ENCODE measurements at regions not wholly inside any gene's neighbourhood (a gene's known extent, or its start where the extent isn't known, plus 50 kb on each side); places are given as distances from the start of the nearest gene placed in this dataset.

- H3K4me1 ChIP-seq (ENCODE audit: low read length): no peaks in the 10 kb centered on the region
- no peak overlapping the region for H3K27ac ChIP-seq (ENCODE audit: low read length)
- no peak overlapping the region for H3K4me3 ChIP-seq (ENCODE audit: low read length)
- H3K27me3 ChIP-seq (ENCODE audit: low read length): no peaks in the 10 kb centered on the region
- no peak overlapping the region for H2AFZ ChIP-seq (ENCODE audit: low read length)
- H3K79me2 ChIP-seq (ENCODE audit: low read length): no peaks in the 10 kb centered on the region
- H3K36me3 ChIP-seq (ENCODE audit: insufficient read depth, low read length): no peaks in the 10 kb centered on the region
- no peaks in the 10 kb centered on the region for H3K9me3 ChIP-seq (ENCODE audit: low read length)
- H3K9ac ChIP-seq (ENCODE audit: low read length): no peak overlapping the region
- H3K4me2 ChIP-seq (ENCODE audit: low read depth, low read length, poor library complexity, severe bottlenecking): no peak overlapping the region
- no peak for DNase-seq
- H3K9me2 ChIP-seq (replicated peaks; ENCODE audit: insufficient read depth, low read length): no peaks in the 10 kb centered on the region
- no peaks in the 10 kb centered on the region for H4K20me1 ChIP-seq (ENCODE audit: insufficient read depth, low read depth, low read length)
Observed at GRCh38 chr21:15564907-15565306, 164.9 kb upstream of the USP25 start.

- H3K4me1 ChIP-seq (ENCODE audit: low read length): no peaks in the 10 kb centered on the region
- DNase-seq: no peak
- no peaks in the 10 kb centered on the region for H3K27me3 ChIP-seq (ENCODE audit: low read length)
- H3K36me3 ChIP-seq (ENCODE audit: insufficient read depth, low read length): no peaks in the 10 kb centered on the region
- H3K79me2 ChIP-seq (ENCODE audit: low read length): no peaks in the 10 kb centered on the region
- no peak overlapping the region for H3K4me2 ChIP-seq (ENCODE audit: low read depth, low read length, poor library complexity, severe bottlenecking)
- no peaks in the 10 kb centered on the region for H3K9me3 ChIP-seq (ENCODE audit: low read length)
- no peaks in the 10 kb centered on the region for H3K9me2 ChIP-seq (replicated peaks; ENCODE audit: insufficient read depth, low read length)
- no peak overlapping the region for H2AFZ ChIP-seq (ENCODE audit: low read length)
- no peak overlapping the region for H3K9ac ChIP-seq (ENCODE audit: low read length)
- H3K4me3 ChIP-seq (ENCODE audit: low read length): no peak overlapping the region
- H3K27ac ChIP-seq (ENCODE audit: low read length): no peak overlapping the region
- H4K20me1 ChIP-seq (ENCODE audit: insufficient read depth, low read depth, low read length): no peaks in the 10 kb centered on the region
Observed at GRCh38 chr21:15566703-15567102, 163.1 kb upstream of the USP25 start.

- H3K36me3 ChIP-seq (ENCODE audit: insufficient read depth, low read length): no peaks in the 10 kb centered on the region
- no peaks in the 10 kb centered on the region for H3K79me2 ChIP-seq (ENCODE audit: low read length)
- H3K27me3 ChIP-seq (ENCODE audit: low read length): no peaks in the 10 kb centered on the region
- no peaks in the 10 kb centered on the region for H3K9me3 ChIP-seq (ENCODE audit: low read length)
- no peaks in the 10 kb centered on the region for H4K20me1 ChIP-seq (ENCODE audit: insufficient read depth, low read depth, low read length)
- no peak overlapping the region for H3K9ac ChIP-seq (ENCODE audit: low read length)
- no peaks in the 10 kb centered on the region for H3K9me2 ChIP-seq (replicated peaks; ENCODE audit: insufficient read depth, low read length)
- H3K4me3 ChIP-seq (ENCODE audit: low read length): no peak overlapping the region
- no peak for DNase-seq
- H3K27ac ChIP-seq (ENCODE audit: low read length): no peak overlapping the region
- H3K4me2 ChIP-seq (ENCODE audit: low read depth, low read length, poor library complexity, severe bottlenecking): no peak overlapping the region
- no peaks in the 10 kb centered on the region for H3K4me1 ChIP-seq (ENCODE audit: low read length)
- no peak overlapping the region for H2AFZ ChIP-seq (ENCODE audit: low read length)
Observed at GRCh38 chr21:15567191-15567590, 162.6 kb upstream of the USP25 start.

GRCh38 chr21:15568516-15568915 lies 161.3 kb upstream of the USP25 start:
- H3K4me1 ChIP-seq (ENCODE audit: low read length): no peaks in the 10 kb centered on the region
- H3K36me3 ChIP-seq (ENCODE audit: insufficient read depth, low read length): no peaks in the 10 kb centered on the region
- H3K27me3 ChIP-seq (ENCODE audit: low read length): no peaks in the 10 kb centered on the region
- H2AFZ ChIP-seq (ENCODE audit: low read length): no peak overlapping the region
- H3K4me2 ChIP-seq (ENCODE audit: low read depth, low read length, poor library complexity, severe bottlenecking): no peak overlapping the region
- no peak overlapping the region for H3K27ac ChIP-seq (ENCODE audit: low read length)
- H3K79me2 ChIP-seq (ENCODE audit: low read length): no peaks in the 10 kb centered on the region
- H3K9ac ChIP-seq (ENCODE audit: low read length): no peak overlapping the region
- H3K4me3 ChIP-seq (ENCODE audit: low read length): no peak overlapping the region
- no peak for DNase-seq
- H3K9me3 ChIP-seq (ENCODE audit: low read length): no peaks in the 10 kb centered on the region
- H3K9me2 ChIP-seq (replicated peaks; ENCODE audit: insufficient read depth, low read length): no peaks in the 10 kb centered on the region
- no peaks in the 10 kb centered on the region for H4K20me1 ChIP-seq (ENCODE audit: insufficient read depth, low read depth, low read length)

GRCh38 chr21:15586752-15587427 lies 142.9 kb upstream of the USP25 start:
- Histone ChIP-seq H3K27ac (ENCODE audit: low read length) (no peak overlapping the region), H3K79me2 (ENCODE audit: low read length) (no peaks in the 10 kb centered on the region), H3K4me2 (ENCODE audit: low read depth, low read length, poor library complexity, severe bottlenecking) (no peak overlapping the region), H3K9ac (ENCODE audit: low read length) (no peak overlapping the region), H3K9me2 (replicated peaks; ENCODE audit: insufficient read depth, low read length) (no peaks in the 10 kb centered on the region), H3K36me3 (ENCODE audit: insufficient read depth, low read length) (no peaks in the 10 kb centered on the region), H2AFZ (ENCODE audit: low read length) (no peak overlapping the region), H3K27me3 (ENCODE audit: low read length) (no peaks in the 10 kb centered on the region), H3K9me3 (ENCODE audit: low read length) (no peaks in the 10 kb centered on the region), H3K4me3 (ENCODE audit: low read length) (no peak overlapping the region), H4K20me1 (ENCODE audit: insufficient read depth, low read depth, low read length) (no peaks in the 10 kb centered on the region), H3K4me1 (ENCODE audit: low read length) (no peaks in the 10 kb centered on the region)
- DNase-seq: no peak

- Histone ChIP-seq H2AFZ (ENCODE audit: low read length) (no peak overlapping the region), H3K27me3 (ENCODE audit: low read length) (no peaks in the 10 kb centered on the region), H3K9me3 (ENCODE audit: low read length) (no peaks in the 10 kb centered on the region), H3K36me3 (ENCODE audit: insufficient read depth, low read length) (no peaks in the 10 kb centered on the region), H3K4me2 (ENCODE audit: low read depth, low read length, poor library complexity, severe bottlenecking) (no peak overlapping the region), H3K79me2 (ENCODE audit: low read length) (no peaks in the 10 kb centered on the region), H3K27ac (ENCODE audit: low read length) (no peak overlapping the region), H3K9ac (ENCODE audit: low read length) (no peak overlapping the region), H3K9me2 (replicated peaks; ENCODE audit: insufficient read depth, low read length) (no peaks in the 10 kb centered on the region), H3K4me3 (ENCODE audit: low read length) (no peak overlapping the region), H4K20me1 (ENCODE audit: insufficient read depth, low read depth, low read length) (no peaks in the 10 kb centered on the region), H3K4me1 (ENCODE audit: low read length) (no peaks in the 10 kb centered on the region)
- peak; percentile 75 for DNase-seq
Observed at GRCh38 chr21:15592271-15592860, 137.4 kb upstream of the USP25 start.

- H3K9ac ChIP-seq (ENCODE audit: low read length): no peak overlapping the region
- H3K27me3 ChIP-seq (ENCODE audit: low read length): no peaks in the 10 kb centered on the region
- no peaks in the 10 kb centered on the region for H3K9me2 ChIP-seq (replicated peaks; ENCODE audit: insufficient read depth, low read length)
- H3K4me3 ChIP-seq (ENCODE audit: low read length): no peak overlapping the region
- no peaks in the 10 kb centered on the region for H3K79me2 ChIP-seq (ENCODE audit: low read length)
- DNase-seq: no peak
- H3K27ac ChIP-seq (ENCODE audit: low read length): no peak overlapping the region
- no peaks in the 10 kb centered on the region for H3K4me1 ChIP-seq (ENCODE audit: low read length)
- H3K4me2 ChIP-seq (ENCODE audit: low read depth, low read length, poor library complexity, severe bottlenecking): no peak overlapping the region
- no peaks in the 10 kb centered on the region for H3K9me3 ChIP-seq (ENCODE audit: low read length)
- H2AFZ ChIP-seq (ENCODE audit: low read length): no peak overlapping the region
- no peaks in the 10 kb centered on the region for H3K36me3 ChIP-seq (ENCODE audit: insufficient read depth, low read length)
- no peaks in the 10 kb centered on the region for H4K20me1 ChIP-seq (ENCODE audit: insufficient read depth, low read depth, low read length)
Observed at GRCh38 chr21:15592957-15593356, 136.8 kb upstream of the USP25 start.

- Histone ChIP-seq H3K79me2 (ENCODE audit: low read length) (no peaks in the 10 kb centered on the region), H3K9me2 (replicated peaks; ENCODE audit: insufficient read depth, low read length) (no peaks in the 10 kb centered on the region), H3K36me3 (ENCODE audit: insufficient read depth, low read length) (no peaks in the 10 kb centered on the region), H3K4me3 (ENCODE audit: low read length) (no peak overlapping the region), H3K27me3 (ENCODE audit: low read length) (no peaks in the 10 kb centered on the region), H3K9me3 (ENCODE audit: low read length) (no peaks in the 10 kb centered on the region), H3K4me1 (ENCODE audit: low read length) (no peaks in the 10 kb centered on the region), H3K27ac (ENCODE audit: low read length) (no peak overlapping the region), H3K4me2 (ENCODE audit: low read depth, low read length, poor library complexity, severe bottlenecking) (no peak overlapping the region), H2AFZ (ENCODE audit: low read length) (no peak overlapping the region), H3K9ac (ENCODE audit: low read length) (no peak overlapping the region), H4K20me1 (ENCODE audit: insufficient read depth, low read depth, low read length) (no peaks in the 10 kb centered on the region)
- DNase-seq: no peak
Observed at GRCh38 chr21:15601390-15601789, 128.4 kb upstream of the USP25 start.

All from Karpas-422 (cell line).